Superior temporal gyrus (tissue), 1 donor: ENCODE measurements at regions not wholly inside any gene's neighbourhood (a gene's known extent, or its start where the extent isn't known, plus 50 kb on each side); places are given as distances from the start of the nearest gene placed in this dataset.

Experiments
- DNase-seq: peaks from one replicate; pipeline ENCODE4 v3.0.0-alpha.2; 2016; ENCODE audit errors: extremely low spot score

GRCh38 chr4:155085843-155086530, 122.4 kb upstream of the NPY2R start:
- no peak for DNase-seq

GRCh38 chr4:155094201-155094820, 114.1 kb upstream of the NPY2R start:
- no peak for DNase-seq

- no peak for DNase-seq
These were observed 109.2 kb upstream of the NPY2R start for GRCh38 chr4:155099231-155099630.

- no peak for DNase-seq
These were observed 101.8 kb upstream of the NPY2R start for GRCh38 chr4:155106629-155107028.

- DNase-seq: no peak
These were observed 101.4 kb upstream of the NPY2R start for GRCh38 chr4:155107059-155107458.

- DNase-seq: no peak
These were observed 93.6 kb upstream of the NPY2R start for GRCh38 chr4:155114790-155115189.

- DNase-seq: no peak
These were observed 89.4 kb upstream of the NPY2R start for GRCh38 chr4:155119006-155119405.

GRCh38 chr4:155120536-155120935, 87.9 kb upstream of the NPY2R start:
- no peak for DNase-seq

GRCh38 chr4:155122382-155122781, 86.1 kb upstream of the NPY2R start:
- DNase-seq: no peak

GRCh38 chr4:155134136-155134535, 74.3 kb upstream of the NPY2R start:
- no peak for DNase-seq

- DNase-seq: no peak
These were observed 67.5 kb upstream of the NPY2R start for GRCh38 chr4:155140889-155141288.

- DNase-seq: no peak
These were observed 64.9 kb upstream of the NPY2R start for GRCh38 chr4:155143512-155143911.
